K562 (cell line): ENCODE measurements at regions not wholly inside any gene's neighbourhood (a gene's known extent, or its start where the extent isn't known, plus 50 kb on each side); places are given as distances from the start of the nearest gene placed in this dataset.

Experiments used
- ATAC-seq: fragments of 200-7000 bp; cut with Tn5 transposase; 3 replicates; pipeline ENCODE4 v1.9.1; 2020; ENCODE audit warnings: moderate library complexity
- BruUV-seq: library from RNA; stranded (reverse); fragments of 400-500 nt; replicated peaks from 2 replicates; lab custom pipeline; 2021; lab: Mats Ljungman, UMichigan
- CTCF ChIA-PET: fragments of 300-600 bp; formaldehyde crosslinking; extraction: SDS; loops from one replicate; lab custom pipeline; 2021; ENCODE audit warnings: low intra/inter-chr PET ratio; lab: Yijun Ruan, JAX
- POLR2A ChIA-PET: fragments of 300-600, 350-650 bp; sonication (Branson Sonifier 250); formaldehyde crosslinking; extraction: SDS; loops from one replicate; lab custom pipeline; 2021; ENCODE audit warnings: antibody characterized with exemption, inconsistent platforms; lab: Yijun Ruan, JAX
- DNase-seq, 4 experiments: peaks; one replicate each; pipeline versions ENCODE4 v3.0.0 to v3.0.0-alpha.2; 2011 to 2018; ENCODE audit warnings: low spot score in 3 of 4, mixed read lengths in 3 of 4; ENCODE audit errors: extremely low read depth in 1 of 4
- FAIRE-seq: peaks from 2 replicates; lab custom pipeline; 2011; peaks lifted over from hg19 to GRCh38; lab: Jason Lieb, UNC
- H2AFZ ChIP-seq: 2 replicates; pipeline ENCODE4 v1.6.0; 2011; ENCODE audit warnings: low read depth, low read length, control low read depth, inconsistent platforms
- H3K27ac ChIP-seq: fragments of 200-600 bp; 3 replicates; pipeline ENCODE4 v1.8.0; 2011; ENCODE audit warnings: low read depth, mild to moderate bottlenecking, control low read depth, inconsistent platforms, low read length, moderate library complexity, mixed read lengths; ENCODE audit errors: extremely low read depth
- H3K27me3 ChIP-seq, 2 experiments: fragments of 300-600 bp in 1 of 2; 2 replicates in 1 of 2; 3 replicates in 1 of 2; pipeline versions ENCODE4 v1.6.0 to v1.8.0; 2011; ENCODE audit warnings: inconsistent platforms in 2 of 2, low read length in 2 of 2, mild to moderate bottlenecking in 1 of 2, mixed read lengths in 1 of 2, moderate library complexity in 1 of 2; ENCODE audit not compliant: control insufficient read depth in 2 of 2, insufficient read depth in 2 of 2
- H3K36me3 ChIP-seq: fragments of 300-600 bp; 3 replicates; pipeline ENCODE4 v1.8.0; 2011; ENCODE audit warnings: mild to moderate bottlenecking, low read length, inconsistent platforms; ENCODE audit not compliant: control insufficient read depth, insufficient read depth
- H3K4me1 ChIP-seq, 2 experiments: fragments of 200-600 bp in 1 of 2; replicated peaks in 1 of 2; 2 replicates in 1 of 2; 3 replicates in 1 of 2; pipeline versions ENCODE4 v1.5.1 to v1.8.0; 2011; ENCODE audit warnings: inconsistent platforms in 2 of 2, low read length in 2 of 2, mild to moderate bottlenecking in 1 of 2, mixed read lengths in 1 of 2, moderate library complexity in 1 of 2; ENCODE audit not compliant: control insufficient read depth in 2 of 2, insufficient read depth in 2 of 2
- H3K4me2 ChIP-seq: 2 replicates; pipeline ENCODE4 v1.6.1; 2011; ENCODE audit warnings: low read length, control low read depth, inconsistent platforms, mixed read lengths; ENCODE audit not compliant: insufficient read depth
- H3K4me3 ChIP-seq: fragments of 200-600 bp; sonication (generic), shearing (Covaris generic); 2 replicates; pipeline ENCODE4 v1.5.1; 2016; ENCODE audit warnings: control low read depth, inconsistent platforms
- H3K79me2 ChIP-seq: fragments of 200-600 bp; 3 replicates; pipeline ENCODE4 v1.8.0; 2011; ENCODE audit warnings: low read length, inconsistent platforms; ENCODE audit not compliant: control insufficient read depth, insufficient read depth
- H3K9ac ChIP-seq, 2 experiments: 2 replicates each; pipeline versions ENCODE4 v1.6.0 to v1.6.1; 2011; ENCODE audit warnings: low read depth in 2 of 2, low read length in 2 of 2, control low read depth in 1 of 2, inconsistent platforms in 1 of 2, mild to moderate bottlenecking in 1 of 2, mixed read lengths in 1 of 2; ENCODE audit not compliant: insufficient read depth in 1 of 2
- H3K9me1 ChIP-seq: one replicate; pipeline ENCODE4 v1.6.0; 2011; ENCODE audit warnings: inconsistent platforms, mild to moderate bottlenecking, low read length, moderate library complexity; ENCODE audit not compliant: control insufficient read depth, insufficient read depth
- H3K9me3 ChIP-seq: replicated peaks from 2 replicates; pipeline ENCODE4 v1.5.1; 2011; ENCODE audit warnings: low read depth, low read length, inconsistent platforms; ENCODE audit not compliant: control insufficient read depth, insufficient read depth
- H4K20me1 ChIP-seq: replicated peaks from 2 replicates; pipeline ENCODE4 v1.6.1; 2011; ENCODE audit warnings: low read length, inconsistent platforms, mixed read lengths; ENCODE audit not compliant: control insufficient read depth, insufficient read depth
- MBD2 ChIP-seq: sonication (generic); IDR thresholded peaks from 2 replicates; pipeline ENCODE4 v1.6.1; 2016; ENCODE audit warnings: low read depth, borderline replicate concordance
- MEIS2 ChIP-seq: fragments of 450-650 bp; IDR thresholded peaks from 2 replicates; pipeline ENCODE4 v1.6.1; 2014; ENCODE audit warnings: mild to moderate bottlenecking; ENCODE audit not compliant: partially characterized antibody
- THRA ChIP-seq: fragments of 450-650 bp; IDR thresholded peaks from 2 replicates; pipeline ENCODE4 v1.6.1; 2017; ENCODE audit warnings: mild to moderate bottlenecking, moderate library complexity
- ZBTB5 ChIP-seq: fragments of 450-650 bp; IDR thresholded peaks from 2 replicates; pipeline ENCODE4 v1.6.1; 2017; ENCODE audit warnings: antibody characterized with exemption
- WGBS: fragments of 100-300 bp; shearing (Covaris generic); methylation state at CpG from one replicate; pipeline ENCODE4 v1.1.6; 2016; ENCODE audit warnings: low coverage, mixed read lengths; ENCODE audit not compliant: insufficient coverage; ENCODE audit errors: missing lambda C conversion rate; 5-methylcytosine and 5-hydroxymethylcytosine counted together
- in situ Hi-C: fragments of 300-500 bp; cut with MboI; formaldehyde crosslinking; loops from 4 replicates; pipeline ENCODE4 v1.15.0; 2018; ENCODE audit warnings: inconsistent platforms, mixed read lengths
- intact Hi-C: fragments of 100-400 bp; cut with micrococcal nuclease; formaldehyde crosslinking; loops from 2 replicates; pipeline ENCODE4 v1.14.2; 2022

GRCh38 chr10:8908013-8908412 lies 853.5 kb downstream of the GATA3 start:
- Histone ChIP-seq H3K9me1 (no peaks in the 10 kb centered on the region), H3K27me3 (no peaks in the 10 kb centered on the region), H3K27ac (no peak overlapping the region), H3K36me3 (no peaks in the 10 kb centered on the region), H3K9me3 (no peaks in the 10 kb centered on the region; the same call in 1 of the 2 replicates), H3K79me2 (no peaks in the 10 kb centered on the region), H2AFZ (no peak overlapping the region), H3K4me3 (no peak overlapping the region), H4K20me1 (no peaks in the 10 kb centered on the region), H3K9ac (no peak overlapping the region), H3K4me2 (no peak overlapping the region), H3K4me1 (no peaks in the 10 kb centered on the region)
- in situ Hi-C loops (loop anchor here (25.0 kb wide), 1 partner anchor 1046 kb away; no protein-coding TSS in a partner anchor), intact Hi-C loops (no loop called here)
- BruUV-seq, result no TSS peak
- DNase-seq (no peak), FAIRE-seq (no peak), ATAC-seq (no peak)
- 0% methylated on average over 4 of the region's 4 CpGs for WGBS
- TF ChIP-seq ZBTB5 (no peak), MBD2 (no peak), THRA (no peak), MEIS2 (no peak)
- ChIA-PET POLR2A (no interaction called here), CTCF (no interaction called here)
